ENCODE measurements at regions not wholly inside any gene's neighbourhood (a gene's known extent, or its start where the extent isn't known, plus 50 kb on each side); places are given as distances from the start of the nearest gene placed in this dataset.

- TF ChIP-seq, protein P1, sequence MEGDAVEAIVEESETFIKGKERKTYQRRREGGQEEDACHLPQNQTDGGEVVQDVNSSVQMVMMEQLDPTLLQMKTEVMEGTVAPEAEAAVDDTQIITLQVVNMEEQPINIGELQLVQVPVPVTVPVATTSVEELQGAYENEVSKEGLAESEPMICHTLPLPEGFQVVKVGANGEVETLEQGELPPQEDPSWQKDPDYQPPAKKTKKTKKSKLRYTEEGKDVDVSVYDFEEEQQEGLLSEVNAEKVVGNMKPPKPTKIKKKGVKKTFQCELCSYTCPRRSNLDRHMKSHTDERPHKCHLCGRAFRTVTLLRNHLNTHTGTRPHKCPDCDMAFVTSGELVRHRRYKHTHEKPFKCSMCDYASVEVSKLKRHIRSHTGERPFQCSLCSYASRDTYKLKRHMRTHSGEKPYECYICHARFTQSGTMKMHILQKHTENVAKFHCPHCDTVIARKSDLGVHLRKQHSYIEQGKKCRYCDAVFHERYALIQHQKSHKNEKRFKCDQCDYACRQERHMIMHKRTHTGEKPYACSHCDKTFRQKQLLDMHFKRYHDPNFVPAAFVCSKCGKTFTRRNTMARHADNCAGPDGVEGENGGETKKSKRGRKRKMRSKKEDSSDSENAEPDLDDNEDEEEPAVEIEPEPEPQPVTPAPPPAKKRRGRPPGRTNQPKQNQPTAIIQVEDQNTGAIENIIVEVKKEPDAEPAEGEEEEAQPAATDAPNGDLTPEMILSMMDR (IDR thresholded peaks at IDR 0.05; ENCODE audit: low read depth, low read length, missing input control): no peak
- TF ChIP-seq EGR1 (IDR thresholded peaks at IDR 0.05; ENCODE audit: low read depth in 2 of 2): no peak
- no peak for TF ChIP-seq MAX (IDR thresholded peaks at IDR 0.05)
- TF ChIP-seq ZBTB33 (IDR thresholded peaks at IDR 0.05): no peak
- no peak for TF ChIP-seq SP1 (IDR thresholded peaks at IDR 0.05)
- TF ChIP-seq RXRA (IDR thresholded peaks at IDR 0.05): no peak
- no peak for TF ChIP-seq HNF4A (conservative IDR thresholded peaks at IDR 0.05)
- no peak for TF ChIP-seq TAF1 (conservative IDR thresholded peaks at IDR 0.05)
- TF ChIP-seq, protein P2, sequence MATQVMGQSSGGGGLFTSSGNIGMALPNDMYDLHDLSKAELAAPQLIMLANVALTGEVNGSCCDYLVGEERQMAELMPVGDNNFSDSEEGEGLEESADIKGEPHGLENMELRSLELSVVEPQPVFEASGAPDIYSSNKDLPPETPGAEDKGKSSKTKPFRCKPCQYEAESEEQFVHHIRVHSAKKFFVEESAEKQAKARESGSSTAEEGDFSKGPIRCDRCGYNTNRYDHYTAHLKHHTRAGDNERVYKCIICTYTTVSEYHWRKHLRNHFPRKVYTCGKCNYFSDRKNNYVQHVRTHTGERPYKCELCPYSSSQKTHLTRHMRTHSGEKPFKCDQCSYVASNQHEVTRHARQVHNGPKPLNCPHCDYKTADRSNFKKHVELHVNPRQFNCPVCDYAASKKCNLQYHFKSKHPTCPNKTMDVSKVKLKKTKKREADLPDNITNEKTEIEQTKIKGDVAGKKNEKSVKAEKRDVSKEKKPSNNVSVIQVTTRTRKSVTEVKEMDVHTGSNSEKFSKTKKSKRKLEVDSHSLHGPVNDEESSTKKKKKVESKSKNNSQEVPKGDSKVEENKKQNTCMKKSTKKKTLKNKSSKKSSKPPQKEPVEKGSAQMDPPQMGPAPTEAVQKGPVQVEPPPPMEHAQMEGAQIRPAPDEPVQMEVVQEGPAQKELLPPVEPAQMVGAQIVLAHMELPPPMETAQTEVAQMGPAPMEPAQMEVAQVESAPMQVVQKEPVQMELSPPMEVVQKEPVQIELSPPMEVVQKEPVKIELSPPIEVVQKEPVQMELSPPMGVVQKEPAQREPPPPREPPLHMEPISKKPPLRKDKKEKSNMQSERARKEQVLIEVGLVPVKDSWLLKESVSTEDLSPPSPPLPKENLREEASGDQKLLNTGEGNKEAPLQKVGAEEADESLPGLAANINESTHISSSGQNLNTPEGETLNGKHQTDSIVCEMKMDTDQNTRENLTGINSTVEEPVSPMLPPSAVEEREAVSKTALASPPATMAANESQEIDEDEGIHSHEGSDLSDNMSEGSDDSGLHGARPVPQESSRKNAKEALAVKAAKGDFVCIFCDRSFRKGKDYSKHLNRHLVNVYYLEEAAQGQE (IDR thresholded peaks at IDR 0.05): no peak
- TF ChIP-seq ATF3 (IDR thresholded peaks at IDR 0.05): no peak
- TF ChIP-seq YY1 (IDR thresholded peaks at IDR 0.05): no peak
- no peak for TF ChIP-seq NR2F2 (IDR thresholded peaks at IDR 0.05)
These were observed 83.4 kb downstream of the RPLP1 start for GRCh38 chr15:69535998-69536397.

All from liver (tissue), 3 donors.